WTC11 (cell line): ENCODE measurements at regions not wholly inside any gene's neighbourhood (a gene's known extent, or its start where the extent isn't known, plus 50 kb on each side); places are given as distances from the start of the nearest gene placed in this dataset.

ENCODE experiments used
- CBFB ChIP-seq: sonication (generic); formaldehyde crosslinking; IDR thresholded peaks from 2 replicates; pipeline ENCODE4 v1.8.1; 2022; ENCODE audit warnings: mild to moderate bottlenecking, low read depth, missing genetic modification reagents
- ELF4 ChIP-seq: sonication (generic); formaldehyde crosslinking; IDR thresholded peaks from 2 replicates; pipeline ENCODE4 v1.8.1; 2022; ENCODE audit warnings: low read depth, mild to moderate bottlenecking, moderate library complexity, missing genetic modification reagents
- GABPB1 ChIP-seq: sonication (generic); formaldehyde crosslinking; IDR thresholded peaks from 2 replicates; pipeline ENCODE4 v1.8.1; 2023; ENCODE audit warnings: mild to moderate bottlenecking, missing genetic modification reagents
- IRF2 ChIP-seq: sonication (generic); formaldehyde crosslinking; IDR thresholded peaks from 2 replicates; pipeline ENCODE4 v1.8.0; 2022; ENCODE audit warnings: low read depth, missing genetic modification reagents, borderline replicate concordance
- JUN ChIP-seq: sonication (generic); formaldehyde crosslinking; IDR thresholded peaks from 2 replicates; pipeline ENCODE4 v1.8.0; 2023; ENCODE audit warnings: mild to moderate bottlenecking, missing genetic modification reagents
- TF ChIP-seq, protein P1 (sequence below): sonication (generic); formaldehyde crosslinking; IDR thresholded peaks from 2 replicates; pipeline ENCODE4 v1.8.0; 2022; ENCODE audit warnings: mild to moderate bottlenecking, missing genetic modification reagents
- TF ChIP-seq, protein P2 (sequence below): fragments of 200-600 bp; IDR thresholded peaks from 2 replicates; pipeline ENCODE4 v1.8.0; 2022; ENCODE audit warnings: antibody characterized with exemption
- TF ChIP-seq, protein P3 (sequence below): sonication (generic); formaldehyde crosslinking; IDR thresholded peaks from 2 replicates; pipeline ENCODE4 v1.8.0; 2022; ENCODE audit warnings: mild to moderate bottlenecking, missing genetic modification reagents
- TF ChIP-seq, protein P4 (sequence below): sonication (generic); formaldehyde crosslinking; IDR thresholded peaks from 2 replicates; pipeline ENCODE4 v1.8.1; 2023; ENCODE audit warnings: mild to moderate bottlenecking, missing genetic modification reagents
- TF ChIP-seq, protein P5 (sequence below): sonication (generic); formaldehyde crosslinking; IDR thresholded peaks from 2 replicates; pipeline ENCODE4 v1.8.0; 2022; ENCODE audit warnings: missing genetic modification reagents
- TF ChIP-seq, protein P6 (sequence below): sonication (generic); formaldehyde crosslinking; IDR thresholded peaks from 2 replicates; pipeline ENCODE4 v1.8.0; 2023; ENCODE audit warnings: mild to moderate bottlenecking, missing genetic modification reagents
- TF ChIP-seq, protein P7 (sequence below): sonication (generic); formaldehyde crosslinking; IDR thresholded peaks from 2 replicates; pipeline ENCODE4 v1.8.1; 2022; ENCODE audit warnings: mild to moderate bottlenecking, moderate library complexity, missing genetic modification reagents
- TF ChIP-seq, protein P8 (sequence below): sonication (generic); formaldehyde crosslinking; IDR thresholded peaks from 2 replicates; pipeline ENCODE4 v1.8.0; 2022; ENCODE audit warnings: mild to moderate bottlenecking, missing genetic modification reagents

DNA sequence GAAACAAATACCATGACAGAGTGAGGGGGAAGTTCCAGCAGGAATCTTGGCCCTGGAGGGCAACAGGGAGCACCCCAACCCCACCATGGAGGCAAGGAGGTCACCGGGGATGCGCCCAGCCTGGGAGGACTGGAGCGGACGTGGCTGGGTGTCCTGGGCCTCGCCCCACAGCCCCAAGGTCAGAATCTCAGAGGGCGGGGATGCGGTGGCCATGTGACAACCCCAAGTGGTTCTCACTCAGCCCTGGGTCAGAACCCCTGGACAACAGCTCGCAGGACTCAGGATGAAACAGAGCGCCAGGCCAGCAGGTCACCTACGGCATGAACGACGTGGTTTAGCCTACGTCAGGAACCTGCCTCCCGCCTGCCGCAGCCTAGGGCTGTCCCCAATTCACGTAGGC is 64.0 kb upstream of the ZNF354A start:
- no peak for TF ChIP-seq CBFB (CRISPR knock-in tag)
- TF ChIP-seq, protein P1, sequence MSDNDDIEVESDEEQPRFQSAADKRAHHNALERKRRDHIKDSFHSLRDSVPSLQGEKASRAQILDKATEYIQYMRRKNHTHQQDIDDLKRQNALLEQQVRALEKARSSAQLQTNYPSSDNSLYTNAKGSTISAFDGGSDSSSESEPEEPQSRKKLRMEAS (CRISPR knock-in tag), result no peak
- no peak for TF ChIP-seq GABPB1 (CRISPR knock-in tag)
- TF ChIP-seq, protein P2, sequence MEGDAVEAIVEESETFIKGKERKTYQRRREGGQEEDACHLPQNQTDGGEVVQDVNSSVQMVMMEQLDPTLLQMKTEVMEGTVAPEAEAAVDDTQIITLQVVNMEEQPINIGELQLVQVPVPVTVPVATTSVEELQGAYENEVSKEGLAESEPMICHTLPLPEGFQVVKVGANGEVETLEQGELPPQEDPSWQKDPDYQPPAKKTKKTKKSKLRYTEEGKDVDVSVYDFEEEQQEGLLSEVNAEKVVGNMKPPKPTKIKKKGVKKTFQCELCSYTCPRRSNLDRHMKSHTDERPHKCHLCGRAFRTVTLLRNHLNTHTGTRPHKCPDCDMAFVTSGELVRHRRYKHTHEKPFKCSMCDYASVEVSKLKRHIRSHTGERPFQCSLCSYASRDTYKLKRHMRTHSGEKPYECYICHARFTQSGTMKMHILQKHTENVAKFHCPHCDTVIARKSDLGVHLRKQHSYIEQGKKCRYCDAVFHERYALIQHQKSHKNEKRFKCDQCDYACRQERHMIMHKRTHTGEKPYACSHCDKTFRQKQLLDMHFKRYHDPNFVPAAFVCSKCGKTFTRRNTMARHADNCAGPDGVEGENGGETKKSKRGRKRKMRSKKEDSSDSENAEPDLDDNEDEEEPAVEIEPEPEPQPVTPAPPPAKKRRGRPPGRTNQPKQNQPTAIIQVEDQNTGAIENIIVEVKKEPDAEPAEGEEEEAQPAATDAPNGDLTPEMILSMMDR, result no peak
- TF ChIP-seq, protein P3, sequence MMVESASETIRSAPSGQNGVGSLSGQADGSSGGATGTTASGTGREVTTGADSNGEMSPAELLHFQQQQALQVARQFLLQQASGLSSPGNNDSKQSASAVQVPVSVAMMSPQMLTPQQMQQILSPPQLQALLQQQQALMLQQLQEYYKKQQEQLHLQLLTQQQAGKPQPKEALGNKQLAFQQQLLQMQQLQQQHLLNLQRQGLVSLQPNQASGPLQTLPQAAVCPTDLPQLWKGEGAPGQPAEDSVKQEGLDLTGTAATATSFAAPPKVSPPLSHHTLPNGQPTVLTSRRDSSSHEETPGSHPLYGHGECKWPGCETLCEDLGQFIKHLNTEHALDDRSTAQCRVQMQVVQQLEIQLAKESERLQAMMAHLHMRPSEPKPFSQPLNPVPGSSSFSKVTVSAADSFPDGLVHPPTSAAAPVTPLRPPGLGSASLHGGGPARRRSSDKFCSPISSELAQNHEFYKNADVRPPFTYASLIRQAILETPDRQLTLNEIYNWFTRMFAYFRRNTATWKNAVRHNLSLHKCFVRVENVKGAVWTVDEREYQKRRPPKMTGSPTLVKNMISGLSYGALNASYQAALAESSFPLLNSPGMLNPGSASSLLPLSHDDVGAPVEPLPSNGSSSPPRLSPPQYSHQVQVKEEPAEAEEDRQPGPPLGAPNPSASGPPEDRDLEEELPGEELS (CRISPR knock-in tag), result no peak
- no peak for TF ChIP-seq ELF4 (CRISPR knock-in tag)
- TF ChIP-seq, protein P4, sequence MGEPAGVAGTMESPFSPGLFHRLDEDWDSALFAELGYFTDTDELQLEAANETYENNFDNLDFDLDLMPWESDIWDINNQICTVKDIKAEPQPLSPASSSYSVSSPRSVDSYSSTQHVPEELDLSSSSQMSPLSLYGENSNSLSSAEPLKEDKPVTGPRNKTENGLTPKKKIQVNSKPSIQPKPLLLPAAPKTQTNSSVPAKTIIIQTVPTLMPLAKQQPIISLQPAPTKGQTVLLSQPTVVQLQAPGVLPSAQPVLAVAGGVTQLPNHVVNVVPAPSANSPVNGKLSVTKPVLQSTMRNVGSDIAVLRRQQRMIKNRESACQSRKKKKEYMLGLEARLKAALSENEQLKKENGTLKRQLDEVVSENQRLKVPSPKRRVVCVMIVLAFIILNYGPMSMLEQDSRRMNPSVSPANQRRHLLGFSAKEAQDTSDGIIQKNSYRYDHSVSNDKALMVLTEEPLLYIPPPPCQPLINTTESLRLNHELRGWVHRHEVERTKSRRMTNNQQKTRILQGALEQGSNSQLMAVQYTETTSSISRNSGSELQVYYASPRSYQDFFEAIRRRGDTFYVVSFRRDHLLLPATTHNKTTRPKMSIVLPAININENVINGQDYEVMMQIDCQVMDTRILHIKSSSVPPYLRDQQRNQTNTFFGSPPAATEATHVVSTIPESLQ, result no peak
- TF ChIP-seq, protein P5, sequence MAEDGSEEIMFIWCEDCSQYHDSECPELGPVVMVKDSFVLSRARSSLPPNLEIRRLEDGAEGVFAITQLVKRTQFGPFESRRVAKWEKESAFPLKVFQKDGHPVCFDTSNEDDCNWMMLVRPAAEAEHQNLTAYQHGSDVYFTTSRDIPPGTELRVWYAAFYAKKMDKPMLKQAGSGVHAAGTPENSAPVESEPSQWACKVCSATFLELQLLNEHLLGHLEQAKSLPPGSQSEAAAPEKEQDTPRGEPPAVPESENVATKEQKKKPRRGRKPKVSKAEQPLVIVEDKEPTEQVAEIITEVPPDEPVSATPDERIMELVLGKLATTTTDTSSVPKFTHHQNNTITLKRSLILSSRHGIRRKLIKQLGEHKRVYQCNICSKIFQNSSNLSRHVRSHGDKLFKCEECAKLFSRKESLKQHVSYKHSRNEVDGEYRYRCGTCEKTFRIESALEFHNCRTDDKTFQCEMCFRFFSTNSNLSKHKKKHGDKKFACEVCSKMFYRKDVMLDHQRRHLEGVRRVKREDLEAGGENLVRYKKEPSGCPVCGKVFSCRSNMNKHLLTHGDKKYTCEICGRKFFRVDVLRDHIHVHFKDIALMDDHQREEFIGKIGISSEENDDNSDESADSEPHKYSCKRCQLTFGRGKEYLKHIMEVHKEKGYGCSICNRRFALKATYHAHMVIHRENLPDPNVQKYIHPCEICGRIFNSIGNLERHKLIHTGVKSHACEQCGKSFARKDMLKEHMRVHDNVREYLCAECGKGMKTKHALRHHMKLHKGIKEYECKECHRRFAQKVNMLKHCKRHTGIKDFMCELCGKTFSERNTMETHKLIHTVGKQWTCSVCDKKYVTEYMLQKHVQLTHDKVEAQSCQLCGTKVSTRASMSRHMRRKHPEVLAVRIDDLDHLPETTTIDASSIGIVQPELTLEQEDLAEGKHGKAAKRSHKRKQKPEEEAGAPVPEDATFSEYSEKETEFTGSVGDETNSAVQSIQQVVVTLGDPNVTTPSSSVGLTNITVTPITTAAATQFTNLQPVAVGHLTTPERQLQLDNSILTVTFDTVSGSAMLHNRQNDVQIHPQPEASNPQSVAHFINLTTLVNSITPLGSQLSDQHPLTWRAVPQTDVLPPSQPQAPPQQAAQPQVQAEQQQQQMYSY (CRISPR knock-in tag), result no peak
- TF ChIP-seq, protein P6, sequence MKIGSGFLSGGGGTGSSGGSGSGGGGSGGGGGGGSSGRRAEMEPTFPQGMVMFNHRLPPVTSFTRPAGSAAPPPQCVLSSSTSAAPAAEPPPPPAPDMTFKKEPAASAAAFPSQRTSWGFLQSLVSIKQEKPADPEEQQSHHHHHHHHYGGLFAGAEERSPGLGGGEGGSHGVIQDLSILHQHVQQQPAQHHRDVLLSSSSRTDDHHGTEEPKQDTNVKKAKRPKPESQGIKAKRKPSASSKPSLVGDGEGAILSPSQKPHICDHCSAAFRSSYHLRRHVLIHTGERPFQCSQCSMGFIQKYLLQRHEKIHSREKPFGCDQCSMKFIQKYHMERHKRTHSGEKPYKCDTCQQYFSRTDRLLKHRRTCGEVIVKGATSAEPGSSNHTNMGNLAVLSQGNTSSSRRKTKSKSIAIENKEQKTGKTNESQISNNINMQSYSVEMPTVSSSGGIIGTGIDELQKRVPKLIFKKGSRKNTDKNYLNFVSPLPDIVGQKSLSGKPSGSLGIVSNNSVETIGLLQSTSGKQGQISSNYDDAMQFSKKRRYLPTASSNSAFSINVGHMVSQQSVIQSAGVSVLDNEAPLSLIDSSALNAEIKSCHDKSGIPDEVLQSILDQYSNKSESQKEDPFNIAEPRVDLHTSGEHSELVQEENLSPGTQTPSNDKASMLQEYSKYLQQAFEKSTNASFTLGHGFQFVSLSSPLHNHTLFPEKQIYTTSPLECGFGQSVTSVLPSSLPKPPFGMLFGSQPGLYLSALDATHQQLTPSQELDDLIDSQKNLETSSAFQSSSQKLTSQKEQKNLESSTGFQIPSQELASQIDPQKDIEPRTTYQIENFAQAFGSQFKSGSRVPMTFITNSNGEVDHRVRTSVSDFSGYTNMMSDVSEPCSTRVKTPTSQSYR (CRISPR knock-in tag), result no peak
- no peak for TF ChIP-seq JUN (CRISPR knock-in tag)
- TF ChIP-seq, protein P7, sequence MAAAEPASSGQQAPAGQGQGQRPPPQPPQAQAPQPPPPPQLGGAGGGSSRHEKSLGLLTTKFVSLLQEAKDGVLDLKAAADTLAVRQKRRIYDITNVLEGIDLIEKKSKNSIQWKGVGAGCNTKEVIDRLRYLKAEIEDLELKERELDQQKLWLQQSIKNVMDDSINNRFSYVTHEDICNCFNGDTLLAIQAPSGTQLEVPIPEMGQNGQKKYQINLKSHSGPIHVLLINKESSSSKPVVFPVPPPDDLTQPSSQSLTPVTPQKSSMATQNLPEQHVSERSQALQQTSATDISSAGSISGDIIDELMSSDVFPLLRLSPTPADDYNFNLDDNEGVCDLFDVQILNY, result no peak
- no peak for TF ChIP-seq IRF2 (CRISPR knock-in tag)
- TF ChIP-seq, protein P8, sequence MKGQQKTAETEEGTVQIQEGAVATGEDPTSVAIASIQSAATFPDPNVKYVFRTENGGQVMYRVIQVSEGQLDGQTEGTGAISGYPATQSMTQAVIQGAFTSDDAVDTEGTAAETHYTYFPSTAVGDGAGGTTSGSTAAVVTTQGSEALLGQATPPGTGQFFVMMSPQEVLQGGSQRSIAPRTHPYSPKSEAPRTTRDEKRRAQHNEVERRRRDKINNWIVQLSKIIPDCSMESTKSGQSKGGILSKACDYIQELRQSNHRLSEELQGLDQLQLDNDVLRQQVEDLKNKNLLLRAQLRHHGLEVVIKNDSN, result no peak
